ENCODE measurements at regions not wholly inside any gene's neighbourhood (a gene's known extent, or its start where the extent isn't known, plus 50 kb on each side); places are given as distances from the start of the nearest gene placed in this dataset.
"Not testable (repeated sequence)": the region's sequence is repeated elsewhere in the genome, so short reads cannot be mapped to it uniquely, and the experiment has no call there.

DNA sequence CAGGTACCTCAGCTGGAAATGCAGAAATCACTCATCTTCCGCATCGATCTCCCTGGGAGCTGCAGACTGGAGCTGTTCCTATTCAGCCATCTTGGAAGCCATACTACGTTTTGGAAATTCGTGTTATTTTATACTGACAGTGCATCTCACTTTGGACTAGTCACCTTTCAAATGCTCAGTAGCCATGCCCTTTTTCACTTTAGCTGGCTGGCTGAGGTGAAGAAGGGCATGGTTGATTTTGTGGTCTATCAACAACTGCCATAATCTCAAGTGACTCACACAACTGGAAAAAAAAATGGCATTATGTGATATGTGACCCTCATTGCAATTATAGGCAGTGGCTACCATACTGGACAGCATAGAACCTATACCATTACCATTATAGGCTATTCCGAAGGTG, 100.5 kb downstream of the CCDC71L start:
- no peaks in the 10 kb centered on the region for H3K4me1 ChIP-seq
- H3K27ac ChIP-seq: no peak overlapping the region
- TF ChIP-seq CTCF (IDR thresholded peaks at IDR 0.05) (no peak), POLR2A (IDR thresholded peaks at IDR 0.05) (no peak)
- WGBS, 2 donors: 84 to 87% methylated on average over 4 to 5 of the region's 5 CpGs
- no peak for DNase-seq
- no peaks in the 10 kb centered on the region for H3K27me3 ChIP-seq
- intact Hi-C loops (cut with DNase I): no loop called here
- H3K9me3 ChIP-seq: no peaks in the 10 kb centered on the region
- H3K36me3 ChIP-seq: no peaks in the 10 kb centered on the region
- H3K4me3 ChIP-seq: no peak overlapping the region

DNA sequence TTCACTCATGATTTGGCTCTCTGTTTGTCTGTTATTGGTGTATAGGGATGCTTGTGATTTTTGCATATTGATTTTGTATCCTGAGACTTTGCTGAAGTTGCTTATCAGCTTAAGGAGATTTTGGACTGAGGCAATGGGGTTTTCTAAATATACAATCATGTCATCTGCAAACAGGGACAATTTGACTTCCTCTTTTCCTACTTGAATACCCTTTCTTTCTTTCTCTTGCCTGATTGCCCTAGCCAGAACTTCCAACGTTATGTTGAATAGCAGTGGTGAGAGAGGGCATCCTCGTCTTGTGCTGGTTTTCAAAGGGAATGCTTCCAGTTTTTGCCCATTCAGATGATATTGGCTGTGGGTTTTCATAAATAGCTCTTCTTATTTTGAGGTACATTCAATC, 104.7 kb downstream of the CCDC71L start:
- 22 to 43% methylated on average over 2 of the region's 2 CpGs for WGBS, 2 donors
- H3K4me1 ChIP-seq; H3K36me3 ChIP-seq; H3K27ac ChIP-seq; H3K9me3 ChIP-seq; intact Hi-C loops (cut with DNase I); DNase-seq; H3K27me3 ChIP-seq; H3K4me3 ChIP-seq: not testable (repeated sequence)

DNA sequence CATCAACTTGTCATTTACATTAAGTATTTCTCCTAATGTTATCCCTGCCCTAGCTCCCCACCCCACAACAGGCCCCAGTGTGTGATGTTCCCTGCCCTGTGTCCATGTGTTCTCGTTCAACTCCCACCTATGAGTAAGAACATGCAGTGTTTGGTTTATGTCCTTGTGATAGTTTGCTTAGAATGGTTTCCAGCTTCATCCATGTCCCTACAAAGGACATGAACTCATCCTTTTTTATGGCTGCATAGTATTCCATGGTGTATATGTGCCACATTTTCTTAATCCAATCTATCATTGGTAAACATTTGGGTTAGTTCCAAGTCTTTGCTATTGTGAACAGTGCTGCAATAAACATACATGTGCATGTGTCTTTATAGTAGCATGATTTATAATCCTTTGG, 106.3 kb downstream of the CCDC71L start:
- H3K36me3 ChIP-seq; intact Hi-C loops (cut with DNase I); H3K4me1 ChIP-seq; H3K9me3 ChIP-seq; DNase-seq; H3K27ac ChIP-seq; H3K27me3 ChIP-seq; H3K4me3 ChIP-seq: not testable (repeated sequence)
- WGBS, 2 donors: 75 to 88% methylated on average over 1 of the region's 1 CpG

DNA sequence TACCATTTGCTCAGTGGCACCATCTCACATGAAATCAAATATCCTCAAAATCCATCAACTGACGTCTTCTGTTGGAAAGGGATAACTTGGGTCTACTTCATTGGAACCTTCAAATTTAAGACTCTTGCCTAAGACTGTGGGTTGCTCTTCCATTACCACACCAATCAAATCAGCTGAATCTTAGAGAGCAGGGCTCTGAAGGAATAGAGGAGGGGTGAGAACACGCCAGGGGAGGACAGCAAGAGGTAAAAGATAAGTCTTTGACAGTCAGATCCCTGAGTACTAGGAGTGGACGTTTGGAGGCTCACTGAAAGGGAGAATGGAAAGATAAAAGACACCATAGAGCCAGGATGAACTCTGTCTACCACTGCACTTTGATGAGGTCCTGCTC, 107.5 kb downstream of the CCDC71L start:
- WGBS, 2 donors: 69 to 71% methylated on average over 3 of the region's 3 CpGs
- no peaks in the 10 kb centered on the region for H3K36me3 ChIP-seq

GRCh38 chr7:106552645-106553445, 108.1 kb downstream of the CCDC71L start:
- 58 to 82% methylated on average over 5 of the region's 5 CpGs for WGBS, 2 donors
- Histone ChIP-seq H3K27ac (no peak overlapping the region), H3K4me1 (no peaks in the 10 kb centered on the region), H3K9me3 (no peaks in the 10 kb centered on the region), H3K4me3 (no peak overlapping the region), H3K36me3 (no peaks in the 10 kb centered on the region), H3K27me3 (no peaks in the 10 kb centered on the region)
- DNase-seq: no peak
- TF ChIP-seq POLR2A (IDR thresholded peaks at IDR 0.05) (no peak), CTCF (IDR thresholded peaks at IDR 0.05) (no peak)
- intact Hi-C loops (cut with DNase I): no loop called here

More for the DNA sequence above, 107.5 kb downstream of the CCDC71L start:
- no peaks in the 10 kb centered on the region for H3K4me1 ChIP-seq
- intact Hi-C loops (cut with DNase I): no loop called here
- H3K4me3 ChIP-seq: no peak overlapping the region
- H3K27me3 ChIP-seq: no peaks in the 10 kb centered on the region
- H3K9me3 ChIP-seq: no peaks in the 10 kb centered on the region
- no peak for DNase-seq
- no peak overlapping the region for H3K27ac ChIP-seq
- TF ChIP-seq CTCF (IDR thresholded peaks at IDR 0.05): no peak
- no peak for TF ChIP-seq POLR2A (IDR thresholded peaks at IDR 0.05)

DNA sequence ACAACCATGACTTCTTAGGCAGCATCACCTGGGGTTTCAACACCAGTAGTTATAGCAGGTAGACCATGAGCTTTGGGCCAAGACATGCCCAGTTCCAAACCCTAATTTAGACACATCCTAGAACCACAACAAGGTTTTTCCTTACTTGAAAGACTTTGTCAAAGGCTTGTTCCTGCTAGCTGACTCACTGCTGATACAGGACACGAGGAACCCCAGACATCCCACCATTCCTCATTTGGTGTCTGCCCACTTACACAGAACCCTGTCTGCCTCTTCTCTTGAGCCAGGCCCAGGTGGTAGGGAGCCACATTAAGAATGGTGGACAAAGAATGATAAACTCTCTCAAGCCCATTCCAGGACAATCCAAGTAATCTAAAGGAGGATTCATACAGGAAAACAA, 109.0 kb downstream of the CCDC71L start:
- Histone ChIP-seq H3K9me3 (no peaks in the 10 kb centered on the region), H3K4me1 (no peaks in the 10 kb centered on the region), H3K36me3 (no peaks in the 10 kb centered on the region), H3K4me3 (no peak overlapping the region), H3K27ac (no peak overlapping the region), H3K27me3 (no peaks in the 10 kb centered on the region)
- no peak for TF ChIP-seq POLR2A (IDR thresholded peaks at IDR 0.05)
- TF ChIP-seq CTCF (IDR thresholded peaks at IDR 0.05): no peak
- intact Hi-C loops (cut with DNase I): no loop called here
- WGBS, 2 donors: 80 to 83% methylated on average over 1 of the region's 1 CpG
- DNase-seq: no peak
